Neutrophil (primary cell): ENCODE measurements at regions not wholly inside any gene's neighbourhood (a gene's known extent, or its start where the extent isn't known, plus 50 kb on each side); places are given as distances from the start of the nearest gene placed in this dataset.

Experiments used
- H3K27ac ChIP-seq: fragments of 200-600 bp; sonication (generic); 2 replicates; pipeline ENCODE4 v1.5.1; 2016; ENCODE audit warnings: mild to moderate bottlenecking, moderate library complexity
- H3K27me3 ChIP-seq: fragments of 200-600 bp; sonication (generic); 2 replicates; pipeline ENCODE4 v1.6.0; 2016; ENCODE audit warnings: mild to moderate bottlenecking
- H3K36me3 ChIP-seq: fragments of 200-600 bp; sonication (generic); 2 replicates; pipeline ENCODE4 v1.5.1; 2017
- H3K4me1 ChIP-seq, 2 experiments: fragments of 200-600 bp in 1 of 2; sonication (generic) in 1 of 2; 1 replicate in 1 of 2; 2 replicates in 1 of 2; pipeline versions ENCODE4 v1.5.1 to v1.6.1; 2013 to 2016; ENCODE audit warnings: low read depth in 1 of 2, low read length in 1 of 2, mild to moderate bottlenecking in 1 of 2, moderate library complexity in 1 of 2; ENCODE audit not compliant: control insufficient read depth in 1 of 2, insufficient read depth in 1 of 2
- H3K4me3 ChIP-seq, 2 experiments: fragments of 200-600 bp in 1 of 2; sonication (generic) in 1 of 2; 1 replicate in 1 of 2; 2 replicates in 1 of 2; pipeline ENCODE4 v1.5.1; 2013 to 2016; ENCODE audit warnings: low read depth in 1 of 2, low read length in 1 of 2, mild to moderate bottlenecking in 1 of 2, moderate library complexity in 1 of 2
- H3K9me3 ChIP-seq: fragments of 200-600 bp; sonication (generic); 2 replicates; pipeline ENCODE4 v1.5.1; 2016
- TF ChIP-seq, protein P1 (sequence below): fragments of 200-600 bp; sonication (generic); IDR thresholded peaks from 2 replicates; pipeline ENCODE4 v1.5.1; 2016; ENCODE audit warnings: antibody characterized with exemption

GRCh38 chr19:30675086-30675485, 302.9 kb downstream of the ZNF536 start:
- no peaks in the 10 kb centered on the region for H3K36me3 ChIP-seq
- TF ChIP-seq, protein P1, sequence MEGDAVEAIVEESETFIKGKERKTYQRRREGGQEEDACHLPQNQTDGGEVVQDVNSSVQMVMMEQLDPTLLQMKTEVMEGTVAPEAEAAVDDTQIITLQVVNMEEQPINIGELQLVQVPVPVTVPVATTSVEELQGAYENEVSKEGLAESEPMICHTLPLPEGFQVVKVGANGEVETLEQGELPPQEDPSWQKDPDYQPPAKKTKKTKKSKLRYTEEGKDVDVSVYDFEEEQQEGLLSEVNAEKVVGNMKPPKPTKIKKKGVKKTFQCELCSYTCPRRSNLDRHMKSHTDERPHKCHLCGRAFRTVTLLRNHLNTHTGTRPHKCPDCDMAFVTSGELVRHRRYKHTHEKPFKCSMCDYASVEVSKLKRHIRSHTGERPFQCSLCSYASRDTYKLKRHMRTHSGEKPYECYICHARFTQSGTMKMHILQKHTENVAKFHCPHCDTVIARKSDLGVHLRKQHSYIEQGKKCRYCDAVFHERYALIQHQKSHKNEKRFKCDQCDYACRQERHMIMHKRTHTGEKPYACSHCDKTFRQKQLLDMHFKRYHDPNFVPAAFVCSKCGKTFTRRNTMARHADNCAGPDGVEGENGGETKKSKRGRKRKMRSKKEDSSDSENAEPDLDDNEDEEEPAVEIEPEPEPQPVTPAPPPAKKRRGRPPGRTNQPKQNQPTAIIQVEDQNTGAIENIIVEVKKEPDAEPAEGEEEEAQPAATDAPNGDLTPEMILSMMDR, result no peak
- H3K4me1 ChIP-seq, result no peaks in the 10 kb centered on the region

DNA sequence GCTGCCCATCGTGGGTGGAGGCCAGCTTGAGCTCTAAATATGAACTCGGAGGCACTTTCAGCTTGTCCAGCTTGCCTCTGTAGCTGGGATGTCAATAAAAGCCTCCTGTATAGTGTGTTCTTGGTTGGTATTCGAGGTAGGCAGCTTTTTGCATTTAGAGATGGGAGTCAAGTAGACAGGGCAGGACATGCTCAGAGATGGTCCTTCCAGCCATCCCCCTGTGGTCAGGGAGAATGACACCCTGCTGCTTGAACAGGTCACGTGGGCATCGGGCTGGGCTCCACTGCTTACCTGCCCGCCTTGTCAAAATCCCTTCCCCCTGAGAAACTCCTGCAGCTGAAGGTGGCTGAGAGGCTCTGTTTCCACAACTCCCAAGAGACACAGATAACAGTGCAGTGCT, 302.5 kb downstream of the ZNF536 start:
- H3K27me3 ChIP-seq, result peaks cover 9% of the 10 kb centered on the region
- no peaks in the 10 kb centered on the region for H3K4me1 ChIP-seq
- TF ChIP-seq, protein P1, result no peak

More at GRCh38 chr19:30675086-30675485, 302.9 kb downstream of the ZNF536 start:
- Histone ChIP-seq H3K4me3 (no peak overlapping the region), H3K9me3 (no peaks in the 10 kb centered on the region), H3K27ac (no peak overlapping the region), H3K27me3 (peaks cover 5% of the 10 kb centered on the region)

DNA sequence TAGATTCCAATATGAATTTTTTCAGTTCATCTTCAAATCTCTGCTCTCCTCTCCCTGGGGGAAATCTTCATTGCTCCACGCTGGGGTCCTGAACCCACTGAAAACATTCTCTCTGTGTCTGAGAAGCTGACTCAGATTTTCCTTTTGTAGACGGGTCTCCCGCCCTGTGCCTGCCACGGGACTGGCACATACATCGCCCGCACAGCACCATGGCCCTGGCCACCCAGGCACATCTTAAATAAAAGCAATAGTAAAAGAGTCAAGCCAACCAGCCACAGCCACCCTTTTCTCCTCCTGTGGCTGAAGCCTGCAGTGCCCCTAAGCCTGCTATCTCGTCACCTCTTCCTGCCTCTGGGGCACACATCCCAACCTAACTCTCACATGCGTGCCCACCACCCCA, 301.2 kb downstream of the ZNF536 start:
- Histone ChIP-seq H3K27ac (no peak overlapping the region), H3K9me3 (no peaks in the 10 kb centered on the region), H3K4me1 (no peaks in the 10 kb centered on the region), H3K4me3 (no peak overlapping the region), H3K27me3 (peaks cover 22% of the 10 kb centered on the region), H3K36me3 (no peaks in the 10 kb centered on the region)
- TF ChIP-seq, protein P1, result no peak

More for the DNA sequence above, 302.5 kb downstream of the ZNF536 start:
- H3K9me3 ChIP-seq, result no peaks in the 10 kb centered on the region
- H3K27ac ChIP-seq, result no peak overlapping the region
- no peak overlapping the region for H3K4me3 ChIP-seq
- no peaks in the 10 kb centered on the region for H3K36me3 ChIP-seq

GRCh38 chr19:30672926-30673325, 300.7 kb downstream of the ZNF536 start:
- Histone ChIP-seq H3K9me3 (no peaks in the 10 kb centered on the region), H3K27me3 (peaks cover 26% of the 10 kb centered on the region), H3K4me3 (no peak overlapping the region), H3K27ac (no peak overlapping the region), H3K4me1 (no peaks in the 10 kb centered on the region), H3K36me3 (no peaks in the 10 kb centered on the region)
- TF ChIP-seq, protein P1, result no peak

DNA sequence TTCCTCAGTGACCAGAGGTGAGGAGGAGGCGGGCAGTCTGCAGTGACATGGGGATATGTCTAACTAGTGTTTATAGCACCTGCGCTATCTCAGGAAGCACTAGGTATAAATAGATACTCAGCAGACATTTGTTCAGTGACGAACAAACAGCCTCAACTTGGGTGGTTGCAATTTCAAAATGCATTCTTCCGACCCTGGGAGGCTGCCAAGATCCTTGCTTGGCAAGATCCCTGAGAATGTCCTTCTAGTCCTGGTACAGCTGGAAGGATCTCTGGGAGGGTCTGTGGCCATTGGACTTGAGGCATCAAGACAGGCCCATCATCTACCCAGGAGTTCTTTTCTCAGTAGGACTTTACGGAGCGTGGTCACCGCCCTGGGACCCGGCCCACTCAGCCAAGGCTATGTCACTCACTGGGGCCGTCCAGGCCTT, 299.5 kb downstream of the ZNF536 start:
- H3K36me3 ChIP-seq, result no peaks in the 10 kb centered on the region
- TF ChIP-seq, protein P1, result no peak
- no peaks in the 10 kb centered on the region for H3K4me1 ChIP-seq
- peaks cover 28% of the 10 kb centered on the region for H3K27me3 ChIP-seq
- H3K9me3 ChIP-seq, result no peaks in the 10 kb centered on the region
- H3K4me3 ChIP-seq, result no peak overlapping the region
- H3K27ac ChIP-seq, result no peak overlapping the region

GRCh38 chr19:30671367-30671619, 299.1 kb downstream of the ZNF536 start:
- H3K27ac ChIP-seq, result no peak overlapping the region
- no peaks in the 10 kb centered on the region for H3K4me1 ChIP-seq
- no peak overlapping the region for H3K4me3 ChIP-seq
- peaks cover 28% of the 10 kb centered on the region for H3K27me3 ChIP-seq
- H3K9me3 ChIP-seq, result no peaks in the 10 kb centered on the region
- TF ChIP-seq, protein P1, result no peak
- H3K36me3 ChIP-seq, result no peaks in the 10 kb centered on the region
